HG02970 (cell line): ENCODE measurements at regions not wholly inside any gene's neighbourhood (a gene's known extent, or its start where the extent isn't known, plus 50 kb on each side); places are given as distances from the start of the nearest gene placed in this dataset.
A peak's percentile ranks its signal among the peaks of the same experiment; 100 is the strongest.
"Not testable (repeated sequence)": the region's sequence is repeated elsewhere in the genome, so short reads cannot be mapped to it uniquely, and the experiment has no call there.

Source experiments
- ATAC-seq: cut with Tn5 transposase; IDR thresholded peaks from one replicate; pipeline ENCODE4 v1.9.1; 2021; ENCODE audit warnings: mild to moderate bottlenecking, moderate library complexity, moderate number of reproducible peaks; ENCODE audit not compliant: unreplicated experiment, low FRiP score

DNA sequence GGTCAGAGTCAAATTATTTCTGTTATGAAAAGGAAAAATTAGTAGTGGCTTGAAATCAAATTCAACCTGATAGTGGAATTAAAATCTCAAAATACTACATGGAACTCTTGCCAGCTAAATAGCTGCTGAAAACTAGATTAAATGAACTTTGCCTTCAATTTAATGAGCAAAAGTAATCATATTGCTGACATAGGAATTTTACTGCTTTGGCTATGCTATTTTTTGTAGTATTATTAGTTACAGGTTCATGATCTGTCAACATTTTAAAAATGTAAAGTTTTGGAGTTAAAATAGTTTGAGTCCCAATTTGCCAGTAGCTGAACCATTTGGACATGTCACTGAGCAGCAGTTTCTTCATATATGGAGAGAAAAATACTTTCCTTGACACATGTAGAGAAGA, 81.4 kb downstream of the RERGL start:
- ATAC-seq: no peak

GRCh38 chr12:17999174-17999801, 90.7 kb downstream of the RERGL start:
- no peak for ATAC-seq

DNA sequence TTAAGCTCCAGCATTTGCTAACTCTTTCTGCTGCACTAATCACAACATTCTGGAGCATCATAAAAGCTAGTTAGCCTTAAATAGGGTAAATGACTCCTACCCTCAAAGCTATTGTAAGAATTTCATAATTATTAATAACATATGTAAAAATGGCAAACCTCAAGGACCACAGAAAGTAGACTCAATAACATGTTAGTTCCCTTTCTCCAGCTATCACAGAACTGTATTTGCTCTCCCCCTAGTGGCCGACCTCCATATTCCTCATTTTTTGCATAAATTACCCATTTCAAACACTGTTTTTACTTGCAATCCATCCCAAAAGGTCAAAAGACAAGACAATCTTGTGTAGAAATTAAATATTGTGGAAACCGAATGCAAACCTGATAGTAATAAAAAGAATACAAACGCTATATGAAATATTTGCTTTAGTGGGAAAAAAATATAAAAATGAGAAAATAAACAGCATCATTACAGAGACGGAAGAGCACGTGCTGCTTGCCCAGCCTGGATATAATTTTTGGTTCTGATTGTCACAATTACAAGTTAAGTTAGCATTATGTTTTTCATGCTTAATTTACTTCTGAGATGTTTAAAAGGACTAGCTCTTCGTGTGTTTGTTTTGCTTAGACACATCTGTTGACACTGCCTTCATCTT, 97.9 kb downstream of the RERGL start:
- ATAC-seq: peak; percentile 92

DNA sequence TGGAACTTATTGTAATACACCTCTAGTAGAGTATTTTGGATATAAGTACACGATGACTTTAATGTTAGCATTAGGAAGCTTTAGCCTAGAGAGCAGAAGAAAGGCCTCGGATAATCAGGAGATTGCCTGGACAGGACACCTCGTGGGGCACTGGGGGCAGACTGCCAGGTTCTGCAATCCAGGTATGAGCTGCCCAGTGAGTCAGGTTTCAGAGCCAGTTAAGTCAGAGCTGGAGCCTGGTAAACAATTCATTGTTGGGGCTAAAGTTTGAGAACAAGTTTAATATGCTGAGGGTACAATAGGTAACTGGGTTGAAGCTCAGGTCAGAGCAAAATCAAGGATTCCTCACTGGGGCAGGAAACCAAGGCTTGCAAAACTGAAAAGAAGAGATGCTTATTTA, 107.4 kb downstream of the RERGL start:
- ATAC-seq: no peak

- no peak for ATAC-seq
These were observed 113.8 kb downstream of the RERGL start for GRCh38 chr12:17976202-17976601.

- no peak for ATAC-seq
These were observed 114.2 kb downstream of the RERGL start for GRCh38 chr12:17975763-17976162.

DNA sequence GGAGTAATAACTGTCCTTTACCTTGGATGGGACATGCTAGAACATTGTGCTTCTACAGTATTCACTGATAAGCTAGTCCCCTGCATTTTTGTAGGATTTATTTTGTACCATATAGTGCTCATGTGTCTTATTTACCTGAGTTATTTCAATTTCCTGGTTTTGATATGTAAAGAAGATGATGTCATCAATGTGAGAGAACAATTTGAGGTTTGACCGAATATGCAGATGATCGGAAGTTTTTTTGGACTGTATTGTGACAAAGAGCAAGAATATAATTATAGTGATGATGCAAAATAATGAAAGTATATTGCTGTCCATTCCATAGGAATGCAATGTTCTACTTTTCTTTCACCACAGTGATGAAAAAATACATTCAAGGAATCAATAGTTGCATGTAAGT, 114.8 kb downstream of the RERGL start:
- no peak for ATAC-seq

DNA sequence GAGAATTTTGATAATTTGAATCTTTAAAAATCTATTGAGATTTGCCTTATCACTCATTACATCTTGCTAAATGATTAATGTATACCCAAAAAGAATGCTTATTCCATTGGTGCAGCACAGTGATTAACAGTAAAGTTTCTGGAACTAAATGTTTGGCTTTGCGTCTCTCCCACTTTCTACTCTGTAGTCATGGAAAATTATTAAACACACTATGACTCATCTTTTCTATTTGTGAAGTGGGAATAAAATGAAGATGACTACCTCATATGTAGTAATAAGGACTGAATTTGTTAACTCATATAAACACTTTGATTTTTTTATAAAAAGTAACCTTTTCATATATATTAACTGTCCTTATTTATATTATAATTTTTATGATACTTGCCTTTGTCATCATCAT, 118.1 kb downstream of the RERGL start:
- ATAC-seq: no peak

GRCh38 chr12:17954788-17955187, 135.2 kb downstream of the RERGL start:
- ATAC-seq: no peak

- ATAC-seq: no peak
These were observed 139.1 kb downstream of the RERGL start for GRCh38 chr12:17950898-17951297.

DNA sequence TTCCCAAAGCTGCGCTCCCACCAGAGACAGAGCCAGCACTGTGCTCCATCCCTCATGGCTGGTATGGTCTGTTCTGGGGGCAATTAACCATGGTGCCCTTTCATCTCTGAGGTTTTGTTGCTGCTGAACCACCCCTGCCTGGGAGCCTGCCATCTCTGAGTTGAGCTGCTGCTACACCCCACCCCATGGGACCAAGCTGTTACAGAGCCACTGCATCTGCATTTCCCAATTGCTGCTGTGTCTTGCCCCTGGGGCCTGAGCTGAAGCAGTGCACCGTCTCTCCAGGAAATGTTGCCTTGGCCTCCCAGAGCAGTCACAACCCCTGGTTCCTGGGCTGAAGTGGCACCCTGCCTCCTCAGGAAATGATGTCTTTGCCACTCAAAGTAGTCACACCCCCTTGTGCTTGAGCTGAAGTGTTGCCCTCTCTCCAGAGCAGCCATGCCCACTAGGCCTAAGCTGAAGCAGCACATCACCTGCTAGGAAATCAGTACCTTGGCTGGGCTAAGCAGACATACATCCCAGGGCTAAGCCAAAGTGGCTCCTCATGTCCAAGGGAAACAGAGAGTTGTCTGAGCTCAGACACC, 140.3 kb downstream of the RERGL start:
- ATAC-seq: no peak

DNA sequence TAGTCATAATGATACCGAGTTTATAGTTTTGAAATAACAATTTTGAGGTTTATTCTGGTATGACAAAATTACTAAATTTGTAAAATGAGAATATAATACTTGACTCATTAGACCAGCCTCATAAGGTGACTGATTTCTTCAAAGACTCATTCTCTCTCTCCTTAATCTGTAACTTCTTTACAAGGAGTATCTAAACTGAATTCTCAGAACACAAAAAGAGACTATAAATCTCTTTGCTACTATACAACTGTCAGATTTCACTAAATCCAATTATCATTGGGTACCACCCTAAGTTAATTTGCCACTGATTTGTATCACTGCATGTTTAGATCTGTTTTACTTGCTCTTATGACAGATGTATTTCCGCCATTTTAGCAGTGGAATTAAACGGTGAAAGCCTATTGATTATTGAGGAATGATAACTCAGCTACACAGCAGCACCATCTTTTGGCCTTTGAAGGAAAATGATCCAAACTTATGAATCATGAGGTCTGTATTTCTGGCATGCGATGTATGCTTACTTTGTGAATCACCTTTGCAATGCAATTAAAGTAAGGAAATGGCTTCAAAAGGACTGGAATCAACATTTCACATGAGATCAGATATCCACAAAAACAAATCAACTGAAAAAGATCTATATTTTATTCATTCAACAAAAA, 161.2 kb downstream of the RERGL start:
- no peak for ATAC-seq

DNA sequence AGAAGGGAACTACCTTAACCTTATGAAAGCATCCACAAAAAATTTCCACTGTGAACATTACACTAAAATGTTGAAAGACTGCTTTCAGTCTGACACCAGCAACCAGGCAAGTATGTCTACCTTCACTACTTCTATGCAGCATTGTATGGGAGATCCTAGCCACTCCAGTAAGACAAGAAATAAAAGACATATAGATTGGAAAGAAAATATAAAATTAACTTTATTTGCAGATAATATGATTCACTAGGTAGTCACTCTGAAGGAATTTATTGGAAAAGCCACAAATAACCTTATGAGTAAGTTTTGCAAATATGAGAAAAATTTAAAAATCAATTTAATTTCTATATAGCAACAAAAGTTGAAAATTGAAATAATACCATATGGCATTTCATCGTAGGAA, 172.0 kb downstream of the RERGL start:
- no peak for ATAC-seq

DNA sequence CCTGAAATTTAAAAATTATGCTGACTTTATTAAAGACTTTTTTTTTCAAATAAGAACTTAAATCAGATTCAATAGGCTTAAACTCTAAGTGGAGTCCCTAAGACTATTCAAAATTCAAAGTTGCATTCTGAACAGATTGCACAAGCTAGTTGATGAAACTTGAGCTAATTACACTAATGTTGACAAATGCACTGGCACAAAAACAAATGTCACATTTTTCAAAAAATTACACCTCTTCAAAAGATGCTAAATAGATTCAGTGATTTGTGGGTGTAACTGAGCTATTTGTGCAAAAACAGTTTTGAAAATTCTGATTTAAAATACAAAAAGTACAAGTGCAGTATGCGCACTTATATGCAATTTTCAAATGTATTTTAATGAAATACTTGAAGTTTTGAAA, 205.4 kb downstream of the RERGL start:
- no peak for ATAC-seq

- no peak for ATAC-seq
These were observed 211.3 kb downstream of the RERGL start for GRCh38 chr12:17878714-17879113.

- ATAC-seq: no peak
These were observed 214.8 kb downstream of the RERGL start for GRCh38 chr12:17875230-17875629.

- ATAC-seq: no peak
These were observed 223.2 kb downstream of the RERGL start for GRCh38 chr12:17866802-17867201.

- ATAC-seq: not testable (repeated sequence)
These were observed 234.4 kb downstream of the RERGL start for GRCh38 chr12:17855548-17855947.

DNA sequence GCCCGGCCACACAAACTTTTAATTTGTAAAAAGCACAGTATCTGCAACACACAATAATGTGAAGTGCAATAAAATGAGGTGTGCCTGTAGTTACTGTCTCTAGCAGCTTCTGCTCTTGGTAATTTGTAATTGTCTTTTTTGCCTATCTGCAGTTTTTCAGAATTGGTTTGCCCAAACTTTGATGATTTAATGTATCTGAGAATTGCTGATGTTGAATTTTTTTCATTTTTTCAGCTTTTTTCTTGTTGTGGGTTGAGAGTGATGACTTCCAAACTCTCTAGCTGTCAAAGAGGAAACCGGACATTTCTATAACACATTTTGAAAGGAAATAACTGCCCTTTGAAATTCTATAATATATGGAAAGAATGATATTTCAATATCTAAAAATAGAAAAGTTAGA, 236.9 kb downstream of the RERGL start:
- no peak for ATAC-seq

DNA sequence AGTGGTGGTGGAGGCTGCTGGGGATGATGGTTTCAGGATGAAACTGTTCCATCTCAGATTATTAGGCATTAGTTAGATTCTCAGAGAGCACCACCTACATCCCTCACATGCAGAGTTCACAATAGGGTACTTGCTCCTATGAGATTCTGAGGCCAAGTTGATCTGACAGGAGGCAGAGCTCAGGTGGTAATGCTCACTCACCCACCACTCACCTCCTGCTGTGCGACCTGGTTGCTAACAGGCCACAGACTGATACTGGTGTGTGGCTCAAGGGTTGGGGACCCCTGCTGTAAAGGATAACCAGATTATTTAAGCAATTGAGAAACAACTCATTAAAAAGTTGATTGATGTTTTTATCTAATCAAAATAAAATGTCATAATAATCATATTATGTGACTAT, 248.5 kb downstream of the RERGL start:
- ATAC-seq: no peak

DNA sequence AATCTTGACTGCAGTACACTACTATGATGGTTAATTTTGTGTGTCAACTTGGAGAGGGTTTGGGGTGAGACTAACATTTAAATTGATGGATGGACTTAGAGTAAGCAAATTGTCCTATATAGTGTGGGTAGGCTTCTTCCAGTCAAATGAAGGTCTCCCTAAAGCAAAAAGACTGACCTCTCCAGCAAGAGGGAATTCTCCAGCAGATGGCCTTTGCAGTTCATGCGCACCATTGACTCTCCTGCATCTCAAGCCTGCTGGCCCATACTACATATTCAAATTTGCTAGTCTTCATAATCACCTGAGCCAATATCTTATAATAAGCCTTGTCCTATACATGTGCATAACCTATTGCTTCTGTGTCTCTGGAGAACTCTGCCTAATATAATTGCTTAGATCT, 260.2 kb downstream of the RERGL start:
- ATAC-seq: no peak

- no peak for ATAC-seq
These were observed 271.1 kb downstream of the RERGL start for GRCh38 chr12:17818931-17819330.
